H9 (cell line): ENCODE measurements at regions not wholly inside any gene's neighbourhood (a gene's known extent, or its start where the extent isn't known, plus 50 kb on each side); places are given as distances from the start of the nearest gene placed in this dataset.

ENCODE experiments used
- DNase-seq: peaks from one replicate; pipeline ENCODE4 v3.0.0-alpha.2; 2017
- H2AFZ ChIP-seq: one replicate; pipeline ENCODE4 v1.6.1; 2013; ENCODE audit warnings: mild to moderate bottlenecking, low read length, control low read depth, moderate library complexity
- H2AK5ac ChIP-seq: 2 replicates; pipeline ENCODE4 v1.6.1; 2013; ENCODE audit warnings: low read length, control low read depth, mixed read lengths; ENCODE audit not compliant: insufficient read length
- H2BK120ac ChIP-seq: one replicate; pipeline ENCODE4 v1.6.1; 2013; ENCODE audit warnings: low read depth, mild to moderate bottlenecking, low read length, control low read depth, inconsistent platforms; ENCODE audit not compliant: poor library complexity, severe bottlenecking
- H2BK12ac ChIP-seq: 2 replicates; pipeline ENCODE4 v1.6.1; 2013; ENCODE audit warnings: low read length, control low read depth, mixed read lengths, low read depth; ENCODE audit not compliant: insufficient read length
- H2BK15ac ChIP-seq: 2 replicates; pipeline ENCODE4 v1.6.1; 2013; ENCODE audit warnings: low read depth, low read length, control low read depth
- H2BK20ac ChIP-seq: one replicate; pipeline ENCODE4 v1.6.1; 2013; ENCODE audit warnings: low read depth, mild to moderate bottlenecking, low read length, control low read depth, inconsistent platforms; ENCODE audit not compliant: poor library complexity, severe bottlenecking
- H2BK5ac ChIP-seq: 2 replicates; pipeline ENCODE4 v1.6.1; 2013; ENCODE audit warnings: low read length, control low read depth, mixed read lengths; ENCODE audit not compliant: insufficient read length
- H3K14ac ChIP-seq: 2 replicates; pipeline ENCODE4 v1.6.1; 2013; ENCODE audit warnings: low read length, control low read depth; ENCODE audit not compliant: insufficient read depth
- H3K18ac ChIP-seq: 2 replicates; pipeline ENCODE4 v1.6.1; 2013; ENCODE audit warnings: low read depth, mild to moderate bottlenecking, mixed read lengths, low read length, control low read depth; ENCODE audit not compliant: insufficient read length
- H3K23ac ChIP-seq: 2 replicates; pipeline ENCODE4 v1.6.1; 2013; ENCODE audit warnings: low read length, control low read depth, mixed read lengths, low read depth; ENCODE audit not compliant: insufficient read length
- H3K23me2 ChIP-seq: 2 replicates; pipeline ENCODE4 v1.6.1; 2013; ENCODE audit warnings: low read depth, mild to moderate bottlenecking, mixed read lengths, low read length, control low read depth; ENCODE audit not compliant: insufficient read length, poor library complexity, severe bottlenecking
- H3K27ac ChIP-seq: 2 replicates; pipeline ENCODE4 v1.5.1; 2013; ENCODE audit warnings: low read length, control low read depth, mixed read lengths, low read depth; ENCODE audit not compliant: insufficient read length
- H3K27me3 ChIP-seq: 2 replicates; pipeline ENCODE4 v1.6.1; 2013; ENCODE audit warnings: low read length, control low read depth, inconsistent platforms; ENCODE audit not compliant: insufficient read depth
- H3K4ac ChIP-seq: 2 replicates; pipeline ENCODE4 v1.6.1; 2013; ENCODE audit warnings: low read depth, mild to moderate bottlenecking, control low read depth, inconsistent platforms, low read length, moderate library complexity
- H3K4me1 ChIP-seq: 2 replicates; pipeline ENCODE4 v1.6.1; 2013; ENCODE audit warnings: low read length, control low read depth, inconsistent platforms; ENCODE audit not compliant: insufficient read depth
- H3K4me2 ChIP-seq: 2 replicates; pipeline ENCODE4 v1.6.1; 2013; ENCODE audit warnings: low read length, control low read depth, mixed read lengths; ENCODE audit not compliant: insufficient read length, insufficient read depth
- H3K56ac ChIP-seq: 2 replicates; pipeline ENCODE4 v1.6.1; 2013; ENCODE audit warnings: low read depth, mild to moderate bottlenecking, mixed read lengths, low read length, control low read depth; ENCODE audit not compliant: insufficient read length
- H3K79me1 ChIP-seq: 2 replicates; pipeline ENCODE4 v1.6.1; 2013; ENCODE audit warnings: low read depth, mild to moderate bottlenecking, moderate library complexity, low read length, control low read depth, inconsistent platforms; ENCODE audit not compliant: insufficient read depth, poor library complexity, severe bottlenecking
- H3K79me2 ChIP-seq: 2 replicates; pipeline ENCODE4 v1.6.1; 2013; ENCODE audit warnings: low read length, control low read depth, inconsistent platforms; ENCODE audit not compliant: insufficient read depth
- H3K9ac ChIP-seq: 2 replicates; pipeline ENCODE4 v1.6.1; 2013; ENCODE audit warnings: low read length, control low read depth, mixed read lengths; ENCODE audit not compliant: insufficient read length; ENCODE audit errors: extremely low read depth
- H3K9me3 ChIP-seq: one replicate; pipeline ENCODE4 v1.6.1; 2013; ENCODE audit warnings: low read depth, low read length, inconsistent platforms; ENCODE audit not compliant: control insufficient read depth
- H3T11ph ChIP-seq: one replicate; pipeline ENCODE4 v1.6.1; 2013; ENCODE audit warnings: mild to moderate bottlenecking, low read length, control low read depth, inconsistent platforms
- H4K20me1 ChIP-seq: one replicate; pipeline ENCODE4 v1.6.1; 2013; ENCODE audit not compliant: control insufficient read depth, insufficient read length, insufficient read depth
- H4K5ac ChIP-seq: 2 replicates; pipeline ENCODE4 v1.6.1; 2013; ENCODE audit warnings: low read depth, mild to moderate bottlenecking, mixed read lengths, low read length, control low read depth; ENCODE audit not compliant: insufficient read length
- H4K8ac ChIP-seq: replicated peaks from 2 replicates; pipeline ENCODE4 v1.6.1; 2013; ENCODE audit warnings: low read length, control low read depth, mixed read lengths, low read depth; ENCODE audit not compliant: insufficient read length
- H4K91ac ChIP-seq: 2 replicates; pipeline ENCODE4 v1.6.1; 2013; ENCODE audit warnings: low read depth, mild to moderate bottlenecking, moderate library complexity, mixed read lengths, low read length, control low read depth; ENCODE audit not compliant: insufficient read length
- H3K27ac Mint-ChIP-seq, 3 experiments: 2 replicates in 2 of 3; 3 replicates in 1 of 3; pipeline ENCODE4 v1.8.0; 2020 to 2021; ENCODE audit warnings: mixed read lengths in 3 of 3, mild to moderate bottlenecking in 1 of 3, moderate library complexity in 1 of 3
- H3K27me3 Mint-ChIP-seq: 2 replicates; pipeline ENCODE4 v1.8.0; 2021; ENCODE audit warnings: low read depth, mild to moderate bottlenecking, moderate library complexity, mixed read lengths
- H3K36me3 Mint-ChIP-seq, 3 experiments: 2 replicates in 2 of 3; 3 replicates in 1 of 3; pipeline ENCODE4 v1.8.0; 2020 to 2021; ENCODE audit warnings: low read depth in 3 of 3, mixed read lengths in 3 of 3; ENCODE audit not compliant: insufficient read depth in 1 of 3
- H3K4me1 Mint-ChIP-seq, 2 experiments: 2 replicates each; pipeline ENCODE4 v1.8.0; 2020; ENCODE audit warnings: mixed read lengths in 2 of 2
- H3K4me3 Mint-ChIP-seq, 2 experiments: 2 replicates in 1 of 2; 3 replicates in 1 of 2; pipeline ENCODE4 v1.8.0; 2020 to 2021; ENCODE audit warnings: mild to moderate bottlenecking in 2 of 2, mixed read lengths in 2 of 2, moderate library complexity in 1 of 2
- H3K9me3 Mint-ChIP-seq, 2 experiments: 2 replicates in 1 of 2; 3 replicates in 1 of 2; pipeline ENCODE4 v1.8.0; 2020; ENCODE audit warnings: mild to moderate bottlenecking in 2 of 2, mixed read lengths in 2 of 2, moderate library complexity in 1 of 2
- WGBS: extraction: QIAGEN DNeasy Blood & Tissue Kit; methylation state at CpG from one replicate; pipeline ENCODE4 v1.1.7; 2013; ENCODE audit warnings: missing lambda C conversion rate, low lambda C conversion rate, mixed read lengths; ENCODE audit not compliant: insufficient read length; ENCODE audit errors: extremely low coverage; 5-methylcytosine and 5-hydroxymethylcytosine counted together
- TF ChIP-seq, protein P1 (sequence below): fragments of 200-600 bp; sonication (generic); conservative IDR thresholded peaks from 3 replicates; pipeline ENCODE4 v1.8.0; 2021; ENCODE audit warnings: antibody characterized with exemption, mild to moderate bottlenecking

DNA sequence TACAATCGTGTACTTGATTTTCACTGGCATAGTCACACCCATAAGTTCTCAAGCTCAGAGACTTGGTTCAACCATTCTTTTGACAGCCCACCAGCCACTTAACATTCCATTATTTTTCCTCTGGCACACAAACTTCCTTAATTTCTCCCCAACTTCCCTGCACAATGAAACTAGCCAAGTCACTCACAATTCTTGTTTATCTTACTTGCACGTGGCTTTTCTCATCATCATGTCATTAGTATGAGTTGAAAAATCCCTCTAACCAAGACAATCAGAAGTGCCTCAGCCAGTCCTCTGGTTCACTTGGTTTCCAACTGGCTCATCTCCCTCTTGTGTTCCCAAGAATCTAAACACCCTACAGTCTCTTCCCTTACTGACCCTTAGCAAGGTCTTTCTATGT is 110.5 kb upstream of the PTPRG start:
- no peak overlapping the region for H4K91ac ChIP-seq
- no peaks in the 10 kb centered on the region for H3K9me3 ChIP-seq
- no peaks in the 10 kb centered on the region for H3K4me1 ChIP-seq
- H3K79me1 ChIP-seq = no peaks in the 10 kb centered on the region
- no peak overlapping the region for H2BK15ac ChIP-seq
- no peaks in the 10 kb centered on the region for H3K23me2 ChIP-seq
- Mint-ChIP-seq H3K4me3 (no peak overlapping the region), H3K36me3 (no peaks in the 10 kb centered on the region), H3K4me1 (peaks cover 2 to 3% of the 10 kb centered on the region in 2 experiments), H3K9me3 (no peaks in the 10 kb centered on the region), H3K27ac (no peak overlapping the region), H3K27me3 (no peaks in the 10 kb centered on the region)
- H3K4me2 ChIP-seq = no peak overlapping the region
- no peak overlapping the region for H4K8ac ChIP-seq
- no peak overlapping the region for H3T11ph ChIP-seq
- H3K4ac ChIP-seq = no peak overlapping the region
- no peak overlapping the region for H2AFZ ChIP-seq
- no peak overlapping the region for H3K23ac ChIP-seq
- H3K56ac ChIP-seq = no peak overlapping the region
- DNase-seq = no peak
- TF ChIP-seq, protein P1, sequence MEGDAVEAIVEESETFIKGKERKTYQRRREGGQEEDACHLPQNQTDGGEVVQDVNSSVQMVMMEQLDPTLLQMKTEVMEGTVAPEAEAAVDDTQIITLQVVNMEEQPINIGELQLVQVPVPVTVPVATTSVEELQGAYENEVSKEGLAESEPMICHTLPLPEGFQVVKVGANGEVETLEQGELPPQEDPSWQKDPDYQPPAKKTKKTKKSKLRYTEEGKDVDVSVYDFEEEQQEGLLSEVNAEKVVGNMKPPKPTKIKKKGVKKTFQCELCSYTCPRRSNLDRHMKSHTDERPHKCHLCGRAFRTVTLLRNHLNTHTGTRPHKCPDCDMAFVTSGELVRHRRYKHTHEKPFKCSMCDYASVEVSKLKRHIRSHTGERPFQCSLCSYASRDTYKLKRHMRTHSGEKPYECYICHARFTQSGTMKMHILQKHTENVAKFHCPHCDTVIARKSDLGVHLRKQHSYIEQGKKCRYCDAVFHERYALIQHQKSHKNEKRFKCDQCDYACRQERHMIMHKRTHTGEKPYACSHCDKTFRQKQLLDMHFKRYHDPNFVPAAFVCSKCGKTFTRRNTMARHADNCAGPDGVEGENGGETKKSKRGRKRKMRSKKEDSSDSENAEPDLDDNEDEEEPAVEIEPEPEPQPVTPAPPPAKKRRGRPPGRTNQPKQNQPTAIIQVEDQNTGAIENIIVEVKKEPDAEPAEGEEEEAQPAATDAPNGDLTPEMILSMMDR = no peak
- H3K14ac ChIP-seq = no peak overlapping the region
- H4K5ac ChIP-seq = no peak overlapping the region
- no peak overlapping the region for H2BK120ac ChIP-seq
- no peaks in the 10 kb centered on the region for H3K79me2 ChIP-seq
- no peak overlapping the region for H3K9ac ChIP-seq
- WGBS = no CpG with 5 or more reads among the region's 2 CpGs
- no peaks in the 10 kb centered on the region for H3K27me3 ChIP-seq
- no peak overlapping the region for H3K27ac ChIP-seq
- H3K18ac ChIP-seq = no peak overlapping the region
- H2BK12ac ChIP-seq = no peak overlapping the region
- H4K20me1 ChIP-seq = no peaks in the 10 kb centered on the region
- H2AK5ac ChIP-seq = no peak overlapping the region
- H2BK5ac ChIP-seq = no peak overlapping the region
- H2BK20ac ChIP-seq = no peak overlapping the region
